ENCODE measurements at regions not wholly inside any gene's neighbourhood (a gene's known extent, or its start where the extent isn't known, plus 50 kb on each side); places are given as distances from the start of the nearest gene placed in this dataset.

GRCh38 chr5:111942661-111943401, 185.8 kb upstream of the NREP start:
- TF ChIP-seq CTCF (IDR thresholded peaks at IDR 0.05): no peak
- TF ChIP-seq POLR2AphosphoS5 (IDR thresholded peaks at IDR 0.05; ENCODE audit: insufficient read depth in 1 of 2, low read depth in 1 of 2): no peak

Data from vagina (tissue), 2 donors.